NCI-H526 (cell line): ENCODE measurements at regions not wholly inside any gene's neighbourhood (a gene's known extent, or its start where the extent isn't known, plus 50 kb on each side); places are given as distances from the start of the nearest gene placed in this dataset.

Experiments used
- DNase-seq, 2 experiments: peaks; one replicate each; lab custom pipeline; 2025; lab: John Stamatoyannopoulos, UW

DNA sequence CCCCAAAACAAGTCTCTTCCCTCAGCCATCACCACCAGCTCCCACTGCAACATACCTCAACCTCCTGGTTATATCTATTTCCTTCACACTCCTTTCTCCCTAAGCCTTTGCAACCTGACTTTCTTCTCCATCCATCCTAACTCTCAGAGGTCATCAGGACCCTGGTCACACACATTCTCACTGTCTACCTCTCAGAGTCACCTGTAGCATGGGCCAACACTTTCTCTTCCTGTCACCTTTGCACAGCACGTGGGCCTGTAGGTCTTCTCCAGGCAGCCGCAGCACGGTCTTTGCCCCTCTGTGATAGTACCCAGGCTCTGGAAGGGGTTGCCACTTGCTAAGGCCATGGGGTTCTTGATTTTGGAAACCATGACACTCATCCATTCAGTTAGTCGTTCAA lies 921.1 kb downstream of the UQCRFS1 start:
- no peak for DNase-seq

DNA sequence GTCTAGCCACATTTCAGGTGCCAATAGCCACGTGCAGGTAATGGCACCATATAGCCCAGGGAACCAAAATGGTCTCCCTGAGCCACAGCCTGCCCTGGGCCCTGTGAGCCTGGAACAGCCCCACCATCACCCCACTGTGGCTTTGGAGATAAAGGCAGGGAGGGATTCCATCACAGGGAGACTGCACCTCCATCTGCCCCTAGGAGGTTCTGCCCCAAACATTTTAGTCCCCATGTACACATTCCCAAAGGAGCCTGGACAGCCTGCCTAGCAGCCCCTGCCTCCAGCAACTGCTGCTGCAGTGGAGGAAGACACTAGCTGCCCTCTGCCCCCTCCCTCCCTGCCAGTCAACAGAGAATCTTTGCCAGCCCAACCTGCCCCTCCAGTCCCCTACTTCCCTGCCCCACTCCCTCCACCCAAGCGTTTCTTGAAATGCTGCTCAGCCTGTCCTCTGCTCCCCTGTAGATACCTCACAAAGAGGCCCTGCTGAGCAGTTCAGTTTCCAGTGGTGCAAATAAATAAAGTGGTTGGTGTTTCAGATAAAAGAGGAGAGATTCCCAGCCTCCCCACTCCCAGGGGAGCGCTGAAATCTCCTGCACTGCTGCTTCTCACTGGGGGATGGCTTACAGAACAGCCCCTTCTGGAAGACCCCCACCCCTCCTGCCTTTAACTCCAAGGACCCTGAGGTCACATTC lies 921.8 kb downstream of the UQCRFS1 start:
- DNase-seq = peak in 1 of 2 experiments; percentile 14

DNA sequence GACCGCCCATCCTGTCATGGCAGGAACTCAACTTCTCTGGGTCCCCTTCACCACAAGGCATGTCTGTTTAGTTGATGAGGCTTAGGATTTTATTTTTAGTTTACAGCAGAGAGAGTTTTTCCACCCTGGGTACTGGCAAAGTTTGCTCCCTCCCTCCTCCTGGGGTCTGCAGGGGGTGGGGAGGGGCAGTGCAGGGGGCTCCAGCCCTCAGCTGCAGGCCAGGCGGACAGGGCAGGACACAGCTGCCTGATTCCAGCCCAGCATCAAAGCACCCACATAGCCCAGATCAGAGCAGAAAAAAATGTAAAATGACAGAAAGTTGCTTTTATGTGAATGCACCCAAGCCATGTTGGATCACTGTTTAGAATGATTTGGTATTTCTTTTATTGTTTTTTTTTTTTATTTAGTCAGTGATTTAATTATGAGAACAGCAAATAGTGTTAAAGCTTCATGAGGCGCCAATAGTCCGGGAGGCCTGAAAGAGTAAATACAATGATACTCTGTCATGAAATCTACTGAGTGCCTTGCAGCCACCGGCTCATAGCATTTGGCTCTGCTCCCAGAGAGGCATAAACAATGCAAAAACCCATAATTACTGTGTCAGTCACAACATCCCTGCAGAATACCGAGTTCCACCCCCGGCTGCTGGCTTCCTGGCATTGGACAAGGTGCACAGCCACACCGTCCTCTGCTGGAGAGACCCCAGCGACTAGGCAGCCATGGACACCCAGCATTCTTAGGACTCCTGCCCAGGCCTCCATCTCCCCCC lies 923.5 kb downstream of the UQCRFS1 start:
- DNase-seq = peak; percentile 80 to 87

DNA sequence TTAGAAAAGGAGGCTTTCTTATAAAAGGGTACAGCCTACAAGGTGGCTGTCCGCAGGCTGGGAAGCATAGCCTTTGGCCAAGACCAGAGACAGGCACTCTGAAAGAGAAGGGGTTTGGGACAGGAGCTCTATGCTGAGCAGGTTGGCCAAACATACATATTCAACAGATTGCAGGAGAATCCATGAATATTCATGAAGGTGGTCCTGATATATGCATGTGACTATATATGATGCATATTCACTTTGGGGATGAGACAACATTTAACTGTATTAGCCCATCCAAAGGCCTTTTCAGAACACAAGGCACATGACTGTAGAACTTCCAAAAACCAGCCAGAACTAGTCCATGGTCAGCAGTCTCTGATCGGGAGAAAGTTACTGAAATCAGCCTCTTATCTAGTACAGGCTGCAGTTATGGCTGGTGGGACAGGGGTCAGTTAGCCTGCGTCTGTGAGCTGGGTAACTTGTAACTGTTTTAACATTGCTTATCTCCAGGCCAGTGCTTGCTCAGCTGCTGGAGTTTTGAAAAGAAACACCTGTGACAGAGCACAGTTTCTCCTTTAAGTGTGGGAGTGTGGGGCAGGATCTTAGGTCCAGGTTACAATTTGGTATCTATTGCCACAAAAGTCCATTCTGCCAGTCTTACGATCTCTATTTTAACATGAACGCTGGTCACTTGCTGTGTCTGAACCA lies 924.2 kb downstream of the UQCRFS1 start:
- DNase-seq = no peak

DNA sequence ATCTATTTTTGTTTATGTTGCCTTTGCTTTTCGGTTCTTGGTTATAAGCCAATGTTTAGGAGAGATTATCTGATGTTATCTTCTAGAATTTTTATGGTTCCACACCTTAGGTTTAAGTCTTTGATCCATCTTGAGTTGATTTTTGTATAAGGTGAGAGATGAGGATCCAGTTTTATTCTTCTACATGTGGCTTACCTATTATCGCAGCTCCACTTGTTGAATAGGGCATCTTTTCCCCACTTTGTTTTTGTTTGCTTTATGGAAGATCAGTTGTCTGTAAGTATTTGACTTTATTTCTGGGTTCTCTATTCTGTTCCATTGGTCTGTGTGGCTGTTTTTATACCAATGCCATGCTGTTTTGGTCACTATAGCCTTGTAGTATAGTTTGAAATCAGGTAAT lies 927.0 kb downstream of the UQCRFS1 start:
- DNase-seq = no peak

DNA sequence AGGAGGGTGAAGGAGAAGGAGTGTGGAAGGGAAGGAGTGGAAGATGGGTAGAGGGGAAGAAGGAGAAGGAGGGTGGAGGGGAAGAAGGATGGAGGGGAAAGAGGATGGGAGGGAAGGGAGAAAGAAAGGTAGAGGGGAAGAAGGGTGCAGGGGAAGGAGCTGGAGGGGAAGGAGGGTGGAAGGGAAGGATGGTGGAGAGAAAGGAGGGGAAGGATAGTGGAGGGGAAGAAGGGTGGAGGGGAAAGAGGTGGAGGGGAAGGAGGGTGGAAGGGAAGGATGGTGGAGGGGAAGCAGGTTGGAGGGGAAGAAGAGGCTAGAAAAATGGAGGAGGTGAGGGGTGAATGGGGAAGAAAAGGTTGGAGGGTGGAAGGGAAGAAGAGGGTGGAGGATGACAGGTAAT lies 927.9 kb downstream of the UQCRFS1 start:
- no peak for DNase-seq

DNA sequence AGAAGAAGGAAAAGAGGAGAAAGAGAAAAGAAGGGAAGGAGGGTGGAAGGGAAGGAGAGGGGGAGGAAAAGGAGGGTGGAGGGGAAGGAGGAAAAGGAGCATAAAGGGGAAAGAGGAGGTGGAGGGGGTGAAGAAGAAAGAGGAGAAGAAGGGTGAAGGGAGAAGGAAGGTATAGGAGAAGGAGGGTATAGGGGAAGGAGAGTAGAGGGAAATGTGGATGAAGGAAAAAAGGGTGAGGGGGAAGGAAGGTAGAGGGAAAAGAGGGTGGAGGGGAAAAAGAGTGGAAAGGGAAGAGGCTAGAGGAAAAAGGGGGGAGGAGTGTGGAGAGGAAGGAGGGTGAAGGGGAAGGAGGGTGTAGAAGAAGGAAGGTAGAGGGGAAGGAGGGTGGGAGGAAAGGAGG lies 928.6 kb downstream of the UQCRFS1 start:
- DNase-seq = no peak

DNA sequence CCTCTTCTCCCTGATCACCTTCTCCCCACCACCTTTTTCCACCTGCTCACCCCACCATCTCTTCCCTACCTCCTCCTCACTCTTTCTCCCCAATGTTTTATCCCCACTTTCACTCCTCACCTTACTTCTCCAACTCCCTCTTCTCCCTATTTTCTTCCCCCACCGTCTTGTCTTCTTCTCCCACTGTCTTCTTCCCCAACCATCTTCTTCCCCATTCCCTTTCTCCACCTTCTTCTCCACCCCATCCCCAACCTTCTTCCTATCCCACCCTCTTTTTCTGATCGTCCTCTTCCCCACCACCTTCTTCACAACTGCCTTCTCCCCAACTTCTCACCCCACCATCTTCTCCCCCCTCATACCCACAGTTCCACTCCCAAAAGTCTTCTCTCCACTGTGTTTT lies 929.4 kb downstream of the UQCRFS1 start:
- no peak for DNase-seq

DNA sequence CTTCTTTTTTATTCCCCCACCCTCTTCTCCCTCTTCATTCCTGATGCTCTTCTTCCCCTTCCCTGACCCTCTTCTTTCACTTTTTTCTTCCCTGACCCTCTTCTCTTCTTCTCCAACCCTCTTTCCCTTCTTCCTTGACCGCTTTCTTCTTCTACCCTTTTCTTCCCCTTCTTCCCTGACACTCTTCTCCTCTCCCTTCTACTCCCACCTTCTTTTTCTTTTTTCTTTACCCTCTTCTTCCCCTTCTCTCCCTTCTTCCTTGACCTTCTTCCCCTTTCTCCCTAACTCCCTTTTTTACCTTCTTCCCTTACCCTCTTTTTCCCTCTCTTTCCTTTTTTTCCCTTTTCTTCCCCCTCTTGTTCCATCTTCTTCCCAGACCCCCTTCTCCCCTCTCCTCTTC lies 931.3 kb downstream of the UQCRFS1 start:
- no peak for DNase-seq

DNA sequence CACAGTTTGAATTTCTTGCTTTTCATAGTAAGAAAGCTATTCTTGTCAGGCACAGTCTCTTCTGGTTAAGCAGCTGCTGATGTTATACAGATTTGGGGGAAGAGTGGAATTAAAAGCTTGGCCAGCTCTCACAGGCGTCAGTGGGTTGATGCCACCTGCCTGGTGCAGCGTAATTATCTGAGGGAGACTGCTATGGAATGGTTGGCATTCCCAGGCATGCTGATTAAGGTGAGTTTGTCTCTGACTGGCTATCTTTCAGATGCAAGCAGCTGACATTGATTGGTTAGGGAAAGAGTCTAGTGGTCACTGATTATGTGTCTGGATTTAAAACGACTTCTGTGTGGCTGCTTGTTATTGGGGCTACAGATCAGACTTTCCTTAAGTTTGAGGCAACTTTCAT lies 948.4 kb downstream of the UQCRFS1 start:
- no peak for DNase-seq

DNA sequence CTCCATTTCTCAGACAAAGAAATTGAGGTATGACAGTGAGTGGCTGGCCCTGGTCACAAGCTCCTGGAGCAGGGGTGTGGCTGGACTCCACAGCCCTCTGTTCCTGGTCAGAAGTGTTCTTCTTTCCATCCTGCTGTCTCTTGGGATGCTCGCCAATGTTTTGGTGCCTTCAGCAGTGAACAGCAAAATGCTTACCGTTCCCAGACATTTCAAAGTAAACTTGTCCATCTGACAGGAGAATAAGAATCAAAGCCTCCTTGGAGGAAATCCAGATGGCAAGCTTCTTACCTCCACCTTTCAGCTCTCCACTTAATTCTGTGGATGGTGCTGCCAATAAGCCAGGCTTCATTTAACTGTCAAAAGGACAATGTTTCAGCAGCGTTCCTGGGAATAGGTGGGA lies 954.1 kb downstream of the UQCRFS1 start:
- no peak for DNase-seq

DNA sequence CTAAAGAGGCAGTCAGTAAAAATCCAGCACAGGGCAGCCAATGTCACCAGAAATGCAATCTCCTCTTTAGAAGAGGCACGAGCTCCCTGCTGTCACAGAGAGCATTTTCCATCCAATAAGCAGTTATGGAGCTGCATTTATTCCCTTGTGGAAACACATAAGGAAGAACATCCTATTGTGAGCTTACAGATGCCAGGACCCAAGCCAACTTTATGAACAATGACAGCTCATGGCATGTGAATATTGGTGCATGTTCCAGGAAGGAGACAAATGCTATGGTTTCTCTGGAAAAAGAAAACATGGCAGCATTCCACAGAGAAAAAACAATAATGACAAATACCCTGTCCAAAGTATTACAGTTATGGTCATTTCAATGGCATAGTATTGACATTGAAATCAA lies 955.6 kb downstream of the UQCRFS1 start:
- no peak for DNase-seq

DNA sequence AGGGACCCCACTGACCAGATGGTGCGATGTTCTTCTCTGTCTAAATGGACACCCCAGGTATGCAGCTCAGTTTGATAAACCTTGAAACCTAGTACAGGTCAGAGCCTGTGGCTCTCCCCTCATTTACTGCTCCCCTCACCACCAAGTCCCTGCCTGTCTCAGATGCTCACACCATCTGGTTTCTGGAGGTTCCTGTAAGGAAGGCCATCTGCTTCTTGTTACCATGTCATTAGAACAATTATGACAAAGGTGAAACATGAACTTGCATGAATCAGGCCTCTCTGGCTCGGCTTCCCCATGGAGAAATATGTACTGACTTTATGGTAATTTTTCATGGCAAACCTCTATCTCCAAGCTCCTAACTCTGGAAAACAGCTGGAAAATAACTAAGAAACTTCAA lies 965.7 kb downstream of the UQCRFS1 start:
- no peak for DNase-seq

DNA sequence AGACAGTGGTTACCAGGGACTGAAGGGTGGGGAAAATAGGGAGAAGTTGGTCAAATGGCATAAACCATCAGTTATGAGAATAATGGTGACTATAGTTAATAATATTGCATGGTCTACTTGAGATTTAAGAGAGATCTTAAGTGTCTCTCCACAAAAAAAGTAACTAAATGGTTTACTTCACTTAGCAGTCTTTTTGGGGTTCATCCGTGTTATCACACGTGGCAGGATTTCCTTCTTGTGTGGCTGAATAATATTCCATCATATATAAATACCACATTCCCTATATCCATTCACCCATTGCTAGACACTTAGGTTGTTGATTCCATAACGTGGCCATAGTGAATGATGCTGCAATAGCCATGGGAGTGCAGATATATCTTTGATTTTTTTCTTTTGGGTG lies 967.0 kb downstream of the UQCRFS1 start:
- no peak for DNase-seq

DNA sequence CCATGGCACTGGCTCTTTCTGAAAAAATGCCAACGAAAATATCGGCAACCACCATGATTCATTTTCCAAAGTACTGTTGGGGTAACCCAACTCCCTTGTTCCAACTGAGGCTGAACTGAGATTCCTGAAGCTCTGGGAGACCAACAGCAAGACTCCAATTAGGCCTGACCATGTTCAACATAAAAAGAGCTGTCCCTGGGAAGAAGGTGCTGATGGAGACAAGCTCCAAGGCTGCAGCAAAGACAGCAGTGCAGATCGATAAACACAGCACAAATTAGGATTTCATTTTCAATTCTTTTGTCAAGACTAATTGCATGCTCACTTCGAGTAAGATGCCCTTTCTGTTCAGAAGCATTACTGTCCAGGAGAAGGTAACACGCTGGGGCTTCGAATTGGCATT lies 968.0 kb downstream of the UQCRFS1 start:
- no peak for DNase-seq

DNA sequence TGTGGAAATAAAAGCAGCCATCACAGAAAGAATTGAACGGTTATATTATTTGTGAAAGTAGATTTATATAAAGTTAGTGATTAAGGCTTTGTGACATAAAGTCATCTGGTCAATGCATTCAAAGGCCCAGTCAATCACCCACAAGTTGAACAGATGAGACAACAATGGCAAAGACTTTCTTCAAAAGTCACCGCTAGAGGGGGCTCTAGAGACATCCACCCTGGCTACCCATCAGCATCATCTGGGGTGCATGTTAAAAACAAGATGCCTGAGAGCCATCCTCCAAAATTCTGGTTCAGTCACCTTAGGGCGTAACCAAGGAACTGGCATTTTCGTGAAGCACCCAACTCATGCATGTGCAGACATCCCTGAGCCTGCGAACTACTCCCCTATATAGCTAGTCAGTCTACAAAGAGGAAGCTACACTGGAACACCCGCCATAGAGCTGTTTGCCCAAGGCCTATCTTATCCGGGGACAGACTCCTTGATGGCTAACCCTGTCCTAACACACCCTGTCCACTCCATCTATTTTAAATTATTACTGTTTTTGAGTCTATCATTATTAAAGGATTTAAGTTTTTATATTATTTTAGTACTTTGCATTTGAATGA lies 970.5 kb downstream of the UQCRFS1 start:
- DNase-seq = peak in 1 of 2 experiments; percentile 61

DNA sequence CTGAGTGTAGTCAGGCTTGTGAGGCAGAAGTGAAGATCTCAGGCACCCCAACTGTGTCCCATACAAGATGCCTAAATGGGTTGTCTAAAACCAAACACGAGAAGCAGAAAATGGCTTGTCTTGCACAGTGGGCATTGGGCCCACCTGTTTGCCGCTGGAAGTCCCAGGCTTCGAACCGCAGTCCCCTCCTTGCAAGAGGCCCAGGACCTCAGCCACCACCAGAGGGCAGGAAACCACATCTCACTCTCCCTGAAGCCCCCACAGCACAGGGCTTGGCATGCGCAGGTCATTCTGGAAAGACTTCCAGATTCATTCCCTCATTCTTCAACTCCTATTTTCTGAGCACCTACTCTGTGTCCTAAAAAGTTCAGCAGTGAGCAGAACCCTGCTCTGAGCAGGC lies 973.7 kb downstream of the UQCRFS1 start:
- peak; percentile 12 to 46 for DNase-seq

DNA sequence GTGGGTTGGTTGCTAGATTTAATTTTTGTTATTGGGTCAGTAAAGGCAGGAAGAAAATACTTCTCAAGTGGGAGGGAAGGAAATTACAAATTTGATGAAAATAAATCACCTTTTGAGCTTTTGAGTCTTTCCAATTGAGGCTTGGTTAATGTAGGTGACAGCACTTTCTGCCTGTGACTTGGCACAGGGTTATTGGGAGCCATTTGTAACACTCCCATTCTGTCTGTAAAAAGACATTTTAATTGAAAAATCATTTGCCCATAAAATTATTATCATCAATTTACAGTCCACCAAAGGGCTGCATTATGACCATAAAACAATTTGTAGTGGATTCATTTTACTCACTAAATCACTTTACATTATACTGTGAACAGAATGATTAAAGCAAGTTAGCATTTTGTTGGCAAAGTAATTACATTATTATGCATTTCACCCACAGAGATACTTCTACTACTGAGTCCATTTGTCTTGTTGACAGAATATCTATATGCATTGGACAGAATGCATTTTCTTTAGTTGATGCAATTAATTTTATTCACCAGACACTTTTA lies 974.6 kb downstream of the UQCRFS1 start:
- no peak for DNase-seq

DNA sequence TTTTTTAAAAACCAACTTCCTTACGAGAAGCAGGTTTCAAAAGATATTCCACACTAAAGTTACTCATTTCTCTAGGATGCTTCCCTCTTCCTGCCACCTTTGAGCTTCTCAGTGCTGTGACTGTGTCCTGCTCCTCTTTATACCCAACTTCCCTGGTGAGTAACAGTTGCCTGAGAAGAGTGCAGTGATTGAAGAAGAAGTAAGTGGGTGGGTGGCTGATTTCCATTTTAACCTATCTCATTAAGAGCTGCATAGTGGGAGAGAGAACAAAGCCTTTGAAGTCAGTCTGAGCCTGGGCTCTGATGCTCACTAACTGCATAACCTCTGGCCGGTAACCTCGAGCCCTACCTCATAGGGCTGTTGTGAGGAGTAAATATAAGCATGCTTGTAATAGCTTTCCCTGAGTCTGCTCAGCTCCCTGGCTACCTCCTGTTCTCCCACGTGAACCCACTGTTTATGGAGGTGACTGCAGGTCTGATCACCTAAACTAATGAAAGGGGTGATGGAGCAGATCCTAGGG lies 977.3 kb downstream of the UQCRFS1 start:
- DNase-seq = no peak

DNA sequence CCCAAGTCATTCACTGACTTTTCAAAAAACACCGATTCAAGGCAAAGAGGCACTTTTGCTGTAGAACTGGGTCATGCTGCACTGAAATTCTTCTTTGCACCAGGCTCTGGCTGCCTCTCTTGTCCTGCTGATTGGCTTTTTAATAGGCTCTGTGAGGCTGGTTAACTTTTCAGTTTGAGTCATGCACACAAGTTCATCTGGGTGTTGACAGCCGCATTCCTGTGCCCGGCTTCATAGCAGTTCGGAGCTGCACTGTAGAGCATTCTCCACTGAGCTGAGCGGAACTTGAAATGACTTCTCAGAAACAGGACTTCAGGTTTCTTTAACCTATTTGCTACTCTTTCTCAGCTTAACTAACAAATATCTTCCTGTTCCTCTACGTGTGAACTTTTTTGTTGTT lies 978.3 kb downstream of the UQCRFS1 start:
- DNase-seq = no peak

DNA sequence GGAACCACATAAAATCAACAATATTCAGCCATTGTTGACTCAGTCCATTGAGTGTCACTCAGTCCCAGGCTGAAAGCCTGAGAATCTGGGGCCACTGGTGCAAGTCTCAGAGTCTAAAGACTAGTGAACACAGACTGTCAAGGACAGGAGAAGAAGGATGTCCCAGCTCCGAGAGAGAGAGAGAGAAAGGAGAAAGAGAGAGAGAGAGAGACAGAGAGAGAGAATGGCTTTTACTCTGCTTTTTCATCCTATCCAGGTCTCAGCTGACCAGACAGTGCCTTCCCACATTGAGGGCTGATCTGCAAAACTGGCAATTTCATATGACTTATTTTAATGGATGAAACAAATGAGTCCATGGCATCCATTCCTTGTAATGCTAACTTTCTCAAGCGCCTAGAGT lies 984.1 kb downstream of the UQCRFS1 start:
- no peak for DNase-seq

DNA sequence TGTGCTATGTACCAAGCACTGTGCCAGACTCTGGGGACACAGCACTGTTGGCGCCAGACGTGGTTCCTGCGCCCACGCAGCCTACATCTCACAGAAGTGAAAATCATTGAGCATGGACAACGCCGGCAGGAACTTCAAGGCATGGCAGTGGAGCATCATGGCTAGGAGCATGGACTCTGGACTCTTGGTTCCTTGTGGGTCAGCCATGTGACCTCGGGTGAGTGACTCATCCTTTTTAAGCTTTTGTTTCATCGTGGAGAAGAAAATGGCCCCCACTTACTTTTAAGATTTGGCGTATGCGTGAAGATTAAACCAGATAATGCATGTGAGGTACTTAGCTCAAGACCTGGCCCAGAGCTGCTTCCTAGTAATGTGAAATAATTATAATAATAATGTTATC lies 988.5 kb downstream of the UQCRFS1 start:
- no peak for DNase-seq
